Activated CD4-positive, alpha-beta memory T cell treated with anti-CD3 and anti-CD28 coated beads, Interleukin-2, amount 10 ng/mL, durations not matched to agents 7 days and 5 days (primary cell): ENCODE measurements at regions not wholly inside any gene's neighbourhood (a gene's known extent, or its start where the extent isn't known, plus 50 kb on each side); places are given as distances from the start of the nearest gene placed in this dataset.
"Not testable (repeated sequence)": the region's sequence is repeated elsewhere in the genome, so short reads cannot be mapped to it uniquely, and the experiment has no call there.

Experiments
- CTCF ChIA-PET: fragments of 350-600 bp; sonication (Branson Sonifier 250); formaldehyde crosslinking; loops from one replicate; lab custom pipeline; 2021; ENCODE audit warnings: antibody characterized with exemption, inconsistent platforms; lab: Charles Lee
- POLR2A ChIA-PET: fragments of 350-600 bp; sonication (Branson Sonifier 250); formaldehyde crosslinking; loops from one replicate; lab custom pipeline; 2021; ENCODE audit warnings: antibody characterized with exemption; lab: Charles Lee
- DNase-seq: peaks from one replicate; pipeline ENCODE4 v3.0.0-alpha.2; 2020
- H3K27ac Mint-ChIP-seq: one replicate; pipeline ENCODE4 v1.8.0; 2021; ENCODE audit warnings: mild to moderate bottlenecking, mixed read lengths
- H3K27me3 Mint-ChIP-seq: one replicate; pipeline ENCODE4 v1.8.0; 2021; ENCODE audit warnings: mixed read lengths
- H3K36me3 Mint-ChIP-seq: one replicate; pipeline ENCODE4 v1.8.0; 2021; ENCODE audit warnings: low read depth, mixed read lengths
- H3K4me1 Mint-ChIP-seq: one replicate; pipeline ENCODE4 v1.8.0; 2021; ENCODE audit warnings: mixed read lengths
- H3K4me3 Mint-ChIP-seq: one replicate; pipeline ENCODE4 v1.8.0; 2021; ENCODE audit warnings: mild to moderate bottlenecking, mixed read lengths
- H3K9me3 Mint-ChIP-seq: one replicate; pipeline ENCODE4 v1.8.0; 2021; ENCODE audit warnings: mixed read lengths

- peaks cover 11% of the 10 kb centered on the region for H3K9me3 Mint-ChIP-seq
- DNase-seq: no peak
- POLR2A ChIA-PET: no interaction called here
- no peaks in the 10 kb centered on the region for H3K4me1 Mint-ChIP-seq
- no peaks in the 10 kb centered on the region for H3K36me3 Mint-ChIP-seq
- CTCF ChIA-PET: no interaction called here
- H3K27me3 Mint-ChIP-seq: no peaks in the 10 kb centered on the region
- H3K4me3 Mint-ChIP-seq: no peak overlapping the region
- H3K27ac Mint-ChIP-seq: no peak overlapping the region
These were observed 1202.8 kb downstream of the ROBO2 start for GRCh38 chr3:78242724-78243123.

- Mint-ChIP-seq H3K9me3 (peaks cover 8% of the 10 kb centered on the region), H3K27me3 (no peaks in the 10 kb centered on the region), H3K4me3 (no peak overlapping the region), H3K27ac (no peak overlapping the region), H3K4me1 (no peaks in the 10 kb centered on the region), H3K36me3 (no peaks in the 10 kb centered on the region)
- ChIA-PET POLR2A (no interaction called here), CTCF (no interaction called here)
- DNase-seq: no peak
These were observed 1204.2 kb downstream of the ROBO2 start for GRCh38 chr3:78244136-78244535.

GRCh38 chr3:78249294-78249693, 1209.4 kb downstream of the ROBO2 start:
- ChIA-PET CTCF (no interaction called here), POLR2A (no interaction called here)
- DNase-seq: no peak
- Mint-ChIP-seq H3K36me3 (no peaks in the 10 kb centered on the region), H3K27ac (no peak overlapping the region), H3K27me3 (no peaks in the 10 kb centered on the region), H3K4me1 (no peaks in the 10 kb centered on the region), H3K9me3 (peaks cover 8% of the 10 kb centered on the region), H3K4me3 (no peak overlapping the region)

GRCh38 chr3:78253860-78254259, 1214.0 kb downstream of the ROBO2 start:
- Mint-ChIP-seq H3K4me1 (no peaks in the 10 kb centered on the region), H3K27ac (no peak overlapping the region), H3K4me3 (no peak overlapping the region), H3K9me3 (peaks cover 12% of the 10 kb centered on the region), H3K27me3 (no peaks in the 10 kb centered on the region), H3K36me3 (no peaks in the 10 kb centered on the region)
- POLR2A ChIA-PET: no interaction called here
- CTCF ChIA-PET: no interaction called here
- DNase-seq: no peak

GRCh38 chr3:78255403-78255802, 1215.5 kb downstream of the ROBO2 start:
- Mint-ChIP-seq H3K4me1 (no peaks in the 10 kb centered on the region), H3K36me3 (no peaks in the 10 kb centered on the region), H3K9me3 (peaks cover 10% of the 10 kb centered on the region), H3K27me3 (no peaks in the 10 kb centered on the region), H3K4me3 (no peak overlapping the region), H3K27ac (no peak overlapping the region)
- ChIA-PET CTCF (no interaction called here), POLR2A (no interaction called here)
- no peak for DNase-seq

GRCh38 chr3:78256123-78256522, 1216.2 kb downstream of the ROBO2 start:
- Mint-ChIP-seq H3K27me3 (no peaks in the 10 kb centered on the region), H3K9me3 (peaks cover 8% of the 10 kb centered on the region), H3K4me3 (no peak overlapping the region), H3K4me1 (no peaks in the 10 kb centered on the region), H3K27ac (no peak overlapping the region), H3K36me3 (no peaks in the 10 kb centered on the region)
- DNase-seq: no peak
- ChIA-PET POLR2A (no interaction called here), CTCF (no interaction called here)

GRCh38 chr3:78257951-78258530, 1218.1 kb downstream of the ROBO2 start:
- DNase-seq: no peak
- H3K27me3 Mint-ChIP-seq: no peaks in the 10 kb centered on the region
- H3K36me3 Mint-ChIP-seq: no peaks in the 10 kb centered on the region
- H3K4me1 Mint-ChIP-seq: no peaks in the 10 kb centered on the region
- ChIA-PET CTCF (no interaction called here), POLR2A (no interaction called here)
- H3K9me3 Mint-ChIP-seq: peaks cover 5% of the 10 kb centered on the region
- H3K4me3 Mint-ChIP-seq: no peak overlapping the region
- H3K27ac Mint-ChIP-seq: no peak overlapping the region

GRCh38 chr3:78258798-78259197, 1218.9 kb downstream of the ROBO2 start:
- Mint-ChIP-seq H3K4me3 (no peak overlapping the region), H3K9me3 (peaks cover 5% of the 10 kb centered on the region), H3K36me3 (no peaks in the 10 kb centered on the region), H3K27me3 (no peaks in the 10 kb centered on the region), H3K27ac (no peak overlapping the region), H3K4me1 (no peaks in the 10 kb centered on the region)
- CTCF ChIA-PET: no interaction called here
- POLR2A ChIA-PET: no interaction called here
- DNase-seq: no peak

- H3K27ac Mint-ChIP-seq: no peak overlapping the region
- H3K4me3 Mint-ChIP-seq: no peak overlapping the region
- DNase-seq: no peak
- CTCF ChIA-PET: no interaction called here
- H3K36me3 Mint-ChIP-seq: no peaks in the 10 kb centered on the region
- POLR2A ChIA-PET: no interaction called here
- peaks cover 8% of the 10 kb centered on the region for H3K9me3 Mint-ChIP-seq
- H3K4me1 Mint-ChIP-seq: no peaks in the 10 kb centered on the region
- no peaks in the 10 kb centered on the region for H3K27me3 Mint-ChIP-seq
These were observed 1220.5 kb downstream of the ROBO2 start for GRCh38 chr3:78260388-78260787.

- H3K27ac Mint-ChIP-seq, H3K9me3 Mint-ChIP-seq, CTCF ChIA-PET, DNase-seq, H3K27me3 Mint-ChIP-seq, H3K4me3 Mint-ChIP-seq, POLR2A ChIA-PET, H3K36me3 Mint-ChIP-seq, H3K4me1 Mint-ChIP-seq: not testable (repeated sequence)
These were observed 1226.7 kb downstream of the ROBO2 start for GRCh38 chr3:78266550-78266949.

- no peak for DNase-seq
- H3K4me3 Mint-ChIP-seq: no peak overlapping the region
- H3K4me1 Mint-ChIP-seq: no peaks in the 10 kb centered on the region
- ChIA-PET POLR2A (no interaction called here), CTCF (no interaction called here)
- H3K27me3 Mint-ChIP-seq: no peaks in the 10 kb centered on the region
- H3K9me3 Mint-ChIP-seq: peaks cover 6% of the 10 kb centered on the region
- H3K27ac Mint-ChIP-seq: no peak overlapping the region
- H3K36me3 Mint-ChIP-seq: no peaks in the 10 kb centered on the region
These were observed 1227.3 kb downstream of the ROBO2 start for GRCh38 chr3:78267235-78267634.

GRCh38 chr3:78268087-78268486, 1228.2 kb downstream of the ROBO2 start:
- no peak for DNase-seq
- H3K4me3 Mint-ChIP-seq: no peak overlapping the region
- H3K27ac Mint-ChIP-seq: no peak overlapping the region
- no peaks in the 10 kb centered on the region for H3K27me3 Mint-ChIP-seq
- H3K9me3 Mint-ChIP-seq: peaks cover 6% of the 10 kb centered on the region
- no peaks in the 10 kb centered on the region for H3K4me1 Mint-ChIP-seq
- no peaks in the 10 kb centered on the region for H3K36me3 Mint-ChIP-seq
- ChIA-PET CTCF (no interaction called here), POLR2A (no interaction called here)

- ChIA-PET CTCF (no interaction called here), POLR2A (no interaction called here)
- Mint-ChIP-seq H3K36me3 (no peaks in the 10 kb centered on the region), H3K27ac (no peak overlapping the region), H3K4me3 (no peak overlapping the region), H3K9me3 (peaks cover 5% of the 10 kb centered on the region), H3K27me3 (no peaks in the 10 kb centered on the region), H3K4me1 (no peaks in the 10 kb centered on the region)
- no peak for DNase-seq
These were observed 1229.1 kb downstream of the ROBO2 start for GRCh38 chr3:78268716-78269668.

GRCh38 chr3:78273326-78273725, 1233.4 kb downstream of the ROBO2 start:
- H3K9me3 Mint-ChIP-seq: no peaks in the 10 kb centered on the region
- H3K4me1 Mint-ChIP-seq: no peaks in the 10 kb centered on the region
- no peaks in the 10 kb centered on the region for H3K27me3 Mint-ChIP-seq
- H3K4me3 Mint-ChIP-seq: no peak overlapping the region
- H3K36me3 Mint-ChIP-seq: no peaks in the 10 kb centered on the region
- no peak for DNase-seq
- no peak overlapping the region for H3K27ac Mint-ChIP-seq
- ChIA-PET POLR2A (no interaction called here), CTCF (no interaction called here)
